ENCODE measurements at regions not wholly inside any gene's neighbourhood (a gene's known extent, or its start where the extent isn't known, plus 50 kb on each side); places are given as distances from the start of the nearest gene placed in this dataset.

DNA sequence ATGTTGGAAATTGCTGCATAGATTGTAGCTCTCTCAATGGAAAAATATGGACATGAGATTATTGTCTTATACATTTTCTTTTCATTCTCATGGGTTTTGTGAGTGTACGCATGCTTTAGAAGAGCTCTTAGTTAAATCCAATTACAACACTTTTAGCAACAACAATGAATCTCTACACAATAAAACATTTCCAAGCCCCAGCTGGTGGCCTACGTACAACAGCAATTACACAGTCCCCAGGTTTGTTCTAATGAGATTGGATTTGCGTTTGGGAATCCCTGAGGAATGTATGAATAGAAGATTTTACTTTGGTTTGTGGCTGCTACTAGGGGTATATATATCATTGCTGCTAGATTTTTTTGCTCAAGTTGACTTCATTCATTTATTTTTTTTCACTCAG is 98.6 kb downstream of the FHDC1 start:
- Histone ChIP-seq H3K36me3 (ENCODE audit: insufficient read depth, low read length) (no peaks in the 10 kb centered on the region), H3K4me3 (ENCODE audit: low read length) (no peak overlapping the region), H3K4me2 (ENCODE audit: low read length) (no peak overlapping the region), H3K4me1 (ENCODE audit: control insufficient read depth, insufficient read depth, low read length) (no peaks in the 10 kb centered on the region), H3K9me3 (replicated peaks; ENCODE audit: low read length) (no peaks in the 10 kb centered on the region), H3K9ac (ENCODE audit: low read depth, low read length) (no peak overlapping the region), H3K27me3 (ENCODE audit: control insufficient read depth, insufficient read depth, low read length) (peaks cover 20% of the 10 kb centered on the region)

- Histone ChIP-seq H3K36me3 (ENCODE audit: insufficient read depth, low read length) (no peaks in the 10 kb centered on the region), H3K4me2 (ENCODE audit: low read length) (no peak overlapping the region)
These were observed 100.9 kb downstream of the FHDC1 start for GRCh38 chr4:153036931-153037482.

DNA sequence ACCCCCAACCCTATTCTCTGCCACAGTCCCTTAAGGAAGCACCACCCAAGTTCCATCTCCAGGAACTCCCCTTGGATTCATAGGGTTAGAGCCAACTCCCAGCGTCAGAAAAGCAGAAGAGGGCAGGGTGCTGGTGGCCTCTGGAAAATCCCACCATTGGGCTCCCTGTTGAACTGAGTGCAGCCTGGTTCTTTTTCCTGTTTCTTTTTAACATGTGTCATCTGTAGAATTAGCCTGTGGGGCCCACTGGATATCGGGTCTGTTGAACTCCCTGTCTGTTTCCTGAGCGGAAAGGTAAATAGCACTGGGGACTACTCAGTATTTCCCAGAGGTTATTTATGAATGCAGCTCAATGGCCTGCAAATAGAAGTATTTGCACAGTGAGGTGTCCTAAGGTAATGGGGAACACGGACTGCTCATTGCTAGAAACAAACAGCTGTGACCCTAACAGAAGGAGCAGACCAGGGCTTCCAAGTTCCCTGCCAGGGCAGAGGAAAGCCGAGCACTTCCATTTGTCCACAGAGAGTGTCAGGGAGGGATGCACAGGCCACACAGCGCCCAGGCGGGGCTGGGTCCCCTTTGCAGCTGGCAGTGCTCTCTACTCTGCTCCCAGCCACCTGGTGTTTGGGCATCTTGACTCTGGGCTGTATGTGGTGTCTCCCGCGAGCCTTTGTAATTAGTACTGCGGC is 102.6 kb downstream of the FHDC1 start:
- Histone ChIP-seq H3K9ac (ENCODE audit: low read depth, low read length) (no peak overlapping the region), H3K4me1 (ENCODE audit: control insufficient read depth, insufficient read depth, low read length) (no peaks in the 10 kb centered on the region), H3K27me3 (ENCODE audit: control insufficient read depth, insufficient read depth, low read length) (peaks cover 36% of the 10 kb centered on the region), H3K4me3 (ENCODE audit: low read length) (no peak overlapping the region), H3K9me3 (replicated peaks; ENCODE audit: low read length) (no peaks in the 10 kb centered on the region), H3K4me2 (ENCODE audit: low read length) (no peak overlapping the region), H3K36me3 (ENCODE audit: insufficient read depth, low read length) (no peaks in the 10 kb centered on the region)

More at GRCh38 chr4:153036931-153037482, 100.9 kb downstream of the FHDC1 start:
- Histone ChIP-seq H3K9ac (ENCODE audit: low read depth, low read length) (no peak overlapping the region), H3K9me3 (replicated peaks; ENCODE audit: low read length) (no peaks in the 10 kb centered on the region), H3K4me1 (ENCODE audit: control insufficient read depth, insufficient read depth, low read length) (no peaks in the 10 kb centered on the region), H3K4me3 (ENCODE audit: low read length) (no peak overlapping the region), H3K27me3 (ENCODE audit: control insufficient read depth, insufficient read depth, low read length) (peaks cover 27% of the 10 kb centered on the region)

GRCh38 chr4:153039542-153040185 is 103.5 kb downstream of the FHDC1 start:
- Histone ChIP-seq H3K9ac (ENCODE audit: low read depth, low read length) (no peak overlapping the region), H3K4me3 (ENCODE audit: low read length) (no peak overlapping the region), H3K4me2 (ENCODE audit: low read length) (no peak overlapping the region), H3K36me3 (ENCODE audit: insufficient read depth, low read length) (no peaks in the 10 kb centered on the region), H3K9me3 (replicated peaks; ENCODE audit: low read length) (no peaks in the 10 kb centered on the region), H3K27me3 (ENCODE audit: control insufficient read depth, insufficient read depth, low read length) (peaks cover 36% of the 10 kb centered on the region), H3K4me1 (ENCODE audit: control insufficient read depth, insufficient read depth, low read length) (no peaks in the 10 kb centered on the region)

GRCh38 chr4:153040677-153041076 is 104.6 kb downstream of the FHDC1 start:
- Histone ChIP-seq H3K4me2 (ENCODE audit: low read length) (no peak overlapping the region), H3K9me3 (replicated peaks; ENCODE audit: low read length) (no peaks in the 10 kb centered on the region), H3K36me3 (ENCODE audit: insufficient read depth, low read length) (no peaks in the 10 kb centered on the region), H3K4me3 (ENCODE audit: low read length) (no peak overlapping the region), H3K27me3 (ENCODE audit: control insufficient read depth, insufficient read depth, low read length) (peaks cover 36% of the 10 kb centered on the region), H3K4me1 (ENCODE audit: control insufficient read depth, insufficient read depth, low read length) (no peaks in the 10 kb centered on the region), H3K9ac (ENCODE audit: low read depth, low read length) (no peak overlapping the region)

- no peaks in the 10 kb centered on the region for H3K36me3 ChIP-seq (ENCODE audit: insufficient read depth, low read length)
- no peaks in the 10 kb centered on the region for H3K4me1 ChIP-seq (ENCODE audit: control insufficient read depth, insufficient read depth, low read length)
- no peaks in the 10 kb centered on the region for H3K9me3 ChIP-seq (replicated peaks; ENCODE audit: low read length)
- H3K27me3 ChIP-seq (ENCODE audit: control insufficient read depth, insufficient read depth, low read length) = peaks cover 26% of the 10 kb centered on the region
- H3K4me3 ChIP-seq (ENCODE audit: low read length) = no peak overlapping the region
- H3K9ac ChIP-seq (ENCODE audit: low read depth, low read length) = no peak overlapping the region
- no peak overlapping the region for H3K4me2 ChIP-seq (ENCODE audit: low read length)
These were observed 107.9 kb downstream of the FHDC1 start for GRCh38 chr4:153044036-153044435.

DNA sequence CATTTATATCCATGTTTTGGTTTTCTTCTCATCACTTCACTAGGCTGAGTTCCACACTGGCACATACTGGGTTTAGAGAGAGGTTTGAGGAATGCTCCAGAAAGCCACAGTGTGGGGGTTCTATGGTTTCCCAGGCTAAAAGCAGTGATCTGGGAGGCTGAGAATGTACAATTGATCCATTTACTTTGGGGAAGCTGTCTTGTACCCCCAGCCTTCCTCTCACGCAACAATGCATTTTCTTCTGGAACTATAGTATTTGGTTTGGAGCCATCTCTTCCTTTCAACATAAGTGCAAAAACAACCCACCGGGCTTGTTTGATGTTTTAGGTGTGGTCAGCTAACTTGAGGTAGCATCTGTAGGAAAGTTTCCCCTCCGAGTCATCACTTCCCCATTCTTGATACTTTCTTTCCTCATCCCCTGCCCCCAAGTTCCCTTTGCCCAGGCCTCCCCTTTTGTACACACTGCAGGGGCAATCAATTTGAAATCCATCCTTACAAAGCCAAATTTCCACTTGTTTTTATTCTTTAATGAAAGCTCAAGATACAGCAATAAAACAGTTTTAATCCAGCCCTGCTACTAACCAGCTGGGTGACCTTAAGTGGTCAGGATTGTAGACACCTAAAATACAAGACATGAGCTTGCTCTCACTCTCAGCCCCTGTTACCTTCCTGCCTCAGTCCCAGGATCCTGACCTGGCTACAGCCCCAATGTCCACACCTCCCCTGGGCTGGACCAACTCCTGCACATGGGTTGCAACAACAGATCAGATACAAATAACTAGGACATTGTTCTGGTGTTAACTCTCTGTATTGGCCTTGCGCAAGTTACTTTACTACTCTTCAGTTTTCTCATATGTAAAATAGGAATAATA is 109.2 kb downstream of the FHDC1 start:
- H3K4me1 ChIP-seq (ENCODE audit: control insufficient read depth, insufficient read depth, low read length) = no peaks in the 10 kb centered on the region
- H3K9me3 ChIP-seq (replicated peaks; ENCODE audit: low read length) = no peaks in the 10 kb centered on the region
- H3K4me2 ChIP-seq (ENCODE audit: low read length) = no peak overlapping the region
- H3K27me3 ChIP-seq (ENCODE audit: control insufficient read depth, insufficient read depth, low read length) = peaks cover 19% of the 10 kb centered on the region
- no peak overlapping the region for H3K9ac ChIP-seq (ENCODE audit: low read depth, low read length)
- no peak overlapping the region for H3K4me3 ChIP-seq (ENCODE audit: low read length)
- H3K36me3 ChIP-seq (ENCODE audit: insufficient read depth, low read length) = no peaks in the 10 kb centered on the region

DNA sequence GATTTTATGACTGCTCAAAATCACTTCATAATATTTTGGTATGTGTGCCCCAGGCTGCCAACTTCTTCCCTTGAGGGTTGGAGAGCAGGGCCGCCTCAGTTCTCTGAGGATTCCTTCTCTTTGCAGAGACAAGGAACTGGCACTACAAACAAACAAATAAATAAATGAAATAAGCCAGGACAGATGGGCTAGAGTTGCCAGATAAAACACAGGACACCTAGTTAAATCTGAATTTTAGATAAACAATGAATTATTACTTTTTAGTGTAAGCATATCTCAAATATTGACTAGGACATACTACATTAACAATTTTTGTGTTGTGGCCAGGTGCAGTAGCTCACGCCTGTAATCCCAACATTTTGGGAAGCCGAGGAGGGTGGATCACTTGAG is 122.5 kb downstream of the FHDC1 start:
- Histone ChIP-seq H3K4me3 (ENCODE audit: low read length) (no peak overlapping the region), H3K4me1 (ENCODE audit: control insufficient read depth, insufficient read depth, low read length) (no peaks in the 10 kb centered on the region), H3K36me3 (ENCODE audit: insufficient read depth, low read length) (no peaks in the 10 kb centered on the region), H3K4me2 (ENCODE audit: low read length) (no peak overlapping the region), H3K27me3 (ENCODE audit: control insufficient read depth, insufficient read depth, low read length) (peaks cover 41% of the 10 kb centered on the region), H3K9me3 (replicated peaks; ENCODE audit: low read length) (no peaks in the 10 kb centered on the region), H3K9ac (ENCODE audit: low read depth, low read length) (no peak overlapping the region)

GRCh38 chr4:153060196-153060595 is 124.1 kb downstream of the FHDC1 start:
- Histone ChIP-seq H3K36me3 (ENCODE audit: insufficient read depth, low read length) (no peaks in the 10 kb centered on the region), H3K4me1 (ENCODE audit: control insufficient read depth, insufficient read depth, low read length) (no peaks in the 10 kb centered on the region), H3K9ac (ENCODE audit: low read depth, low read length) (no peak overlapping the region), H3K9me3 (replicated peaks; ENCODE audit: low read length) (no peaks in the 10 kb centered on the region), H3K27me3 (ENCODE audit: control insufficient read depth, insufficient read depth, low read length) (peaks cover 31% of the 10 kb centered on the region), H3K4me2 (ENCODE audit: low read length) (no peak overlapping the region), H3K4me3 (ENCODE audit: low read length) (no peak overlapping the region)

GRCh38 chr4:153061971-153062370 is 125.8 kb downstream of the FHDC1 start:
- Histone ChIP-seq H3K4me1 (ENCODE audit: control insufficient read depth, insufficient read depth, low read length) (no peaks in the 10 kb centered on the region), H3K27me3 (ENCODE audit: control insufficient read depth, insufficient read depth, low read length) (peaks cover 21% of the 10 kb centered on the region), H3K9ac (ENCODE audit: low read depth, low read length) (no peak overlapping the region), H3K9me3 (replicated peaks; ENCODE audit: low read length) (no peaks in the 10 kb centered on the region), H3K4me2 (ENCODE audit: low read length) (no peak overlapping the region), H3K4me3 (ENCODE audit: low read length) (no peak overlapping the region), H3K36me3 (ENCODE audit: insufficient read depth, low read length) (no peaks in the 10 kb centered on the region)

- H3K27me3 ChIP-seq (ENCODE audit: control insufficient read depth, insufficient read depth, low read length) = peaks cover 13% of the 10 kb centered on the region
- H3K4me3 ChIP-seq (ENCODE audit: low read length) = no peak overlapping the region
- peaks cover 3% of the 10 kb centered on the region for H3K4me1 ChIP-seq (ENCODE audit: control insufficient read depth, insufficient read depth, low read length)
- no peak overlapping the region for H3K4me2 ChIP-seq (ENCODE audit: low read length)
- no peaks in the 10 kb centered on the region for H3K9me3 ChIP-seq (replicated peaks; ENCODE audit: low read length)
- H3K36me3 ChIP-seq (ENCODE audit: insufficient read depth, low read length) = no peaks in the 10 kb centered on the region
- no peak overlapping the region for H3K9ac ChIP-seq (ENCODE audit: low read depth, low read length)
These were observed 126.6 kb downstream of the FHDC1 start for GRCh38 chr4:153062652-153063168.
